ENCODE measurements at regions not wholly inside any gene's neighbourhood (a gene's known extent, or its start where the extent isn't known, plus 50 kb on each side); places are given as distances from the start of the nearest gene placed in this dataset.

GRCh38 chr3:86162521-86162920, 828.4 kb downstream of the VGLL3 start:
- no peaks in the 10 kb centered on the region for H3K27me3 ChIP-seq (ENCODE audit: control insufficient read depth, insufficient read depth, low read length)
- H3K4me1 ChIP-seq (ENCODE audit: control insufficient read depth, insufficient read depth, low read length), result no peaks in the 10 kb centered on the region
- 100% methylated on average over 1 of the region's 1 CpG for WGBS (ENCODE audit: insufficient coverage, low lambda C conversion rate)
- H3K9me3 ChIP-seq (ENCODE audit: control insufficient read depth, low read depth, low read length), result no peaks in the 10 kb centered on the region
- no peak for DNase-seq
- no peaks in the 10 kb centered on the region for H3K36me3 ChIP-seq (ENCODE audit: control insufficient read depth, insufficient read depth, low read length)
- H3K27ac ChIP-seq (ENCODE audit: low read length), result no peak overlapping the region
- no peak overlapping the region for H3K4me3 ChIP-seq (ENCODE audit: low read length)

- WGBS (ENCODE audit: insufficient coverage, low lambda C conversion rate), result 49% methylated on average over 5 of the region's 7 CpGs
- DNase-seq, result no peak
- Histone ChIP-seq H3K27me3 (ENCODE audit: control insufficient read depth, insufficient read depth, low read length) (no peaks in the 10 kb centered on the region), H3K4me3 (ENCODE audit: low read length) (no peak overlapping the region), H3K36me3 (ENCODE audit: control insufficient read depth, insufficient read depth, low read length) (no peaks in the 10 kb centered on the region), H3K4me1 (ENCODE audit: control insufficient read depth, insufficient read depth, low read length) (no peaks in the 10 kb centered on the region), H3K9me3 (ENCODE audit: control insufficient read depth, low read depth, low read length) (no peaks in the 10 kb centered on the region), H3K27ac (ENCODE audit: low read length) (no peak overlapping the region)
Observed at GRCh38 chr3:86161493-86161892, 829.5 kb downstream of the VGLL3 start.

DNA sequence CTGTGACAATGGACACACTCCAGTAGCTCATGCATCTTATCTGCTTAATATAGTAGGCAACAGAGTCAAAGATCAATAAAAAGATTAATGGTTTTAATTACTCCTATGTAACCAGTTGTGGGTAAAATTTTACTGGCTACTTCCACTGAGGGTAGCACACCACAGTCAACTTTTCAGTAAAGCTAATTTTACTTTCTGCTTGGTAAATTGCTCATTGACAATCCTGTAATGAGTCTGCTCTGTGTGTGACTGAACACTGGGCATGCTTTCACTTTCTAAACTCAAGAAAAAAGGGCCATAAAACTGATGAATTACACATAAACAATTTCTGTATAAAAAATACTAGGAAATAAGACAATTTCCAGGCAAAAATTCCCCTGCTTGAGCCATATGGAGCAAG, 838.3 kb downstream of the VGLL3 start:
- no peaks in the 10 kb centered on the region for H3K36me3 ChIP-seq (ENCODE audit: control insufficient read depth, insufficient read depth, low read length)
- H3K9me3 ChIP-seq (ENCODE audit: control insufficient read depth, low read depth, low read length), result no peaks in the 10 kb centered on the region
- no peaks in the 10 kb centered on the region for H3K4me1 ChIP-seq (ENCODE audit: control insufficient read depth, insufficient read depth, low read length)
- no peak overlapping the region for H3K27ac ChIP-seq (ENCODE audit: low read length)
- no peak overlapping the region for H3K4me3 ChIP-seq (ENCODE audit: low read length)
- no peaks in the 10 kb centered on the region for H3K27me3 ChIP-seq (ENCODE audit: control insufficient read depth, insufficient read depth, low read length)
- DNase-seq, result no peak

DNA sequence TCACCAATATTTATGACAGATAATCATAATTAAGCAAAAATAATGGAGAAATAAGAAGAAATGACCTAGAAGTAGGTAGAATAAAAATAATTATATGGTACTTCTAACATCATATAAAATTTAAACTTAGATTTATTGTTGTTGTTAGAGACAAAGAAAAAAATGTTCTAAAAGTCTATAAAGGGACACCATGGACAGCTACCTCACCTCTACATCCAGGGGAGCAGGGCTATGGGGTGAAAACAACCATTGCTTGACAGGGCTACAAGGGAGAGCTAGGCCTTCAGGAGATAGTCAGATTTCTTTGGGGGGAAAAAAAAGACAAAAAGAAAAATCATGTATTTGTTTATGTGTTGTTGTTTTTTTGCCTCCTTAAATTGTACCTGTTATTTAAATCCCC, 841.9 kb downstream of the VGLL3 start:
- no peak for DNase-seq
- H3K9me3 ChIP-seq (ENCODE audit: control insufficient read depth, low read depth, low read length), result no peaks in the 10 kb centered on the region
- H3K4me3 ChIP-seq (ENCODE audit: low read length), result no peak overlapping the region
- no peak overlapping the region for H3K27ac ChIP-seq (ENCODE audit: low read length)
- no peaks in the 10 kb centered on the region for H3K4me1 ChIP-seq (ENCODE audit: control insufficient read depth, insufficient read depth, low read length)
- H3K27me3 ChIP-seq (ENCODE audit: control insufficient read depth, insufficient read depth, low read length), result no peaks in the 10 kb centered on the region
- no peaks in the 10 kb centered on the region for H3K36me3 ChIP-seq (ENCODE audit: control insufficient read depth, insufficient read depth, low read length)

DNA sequence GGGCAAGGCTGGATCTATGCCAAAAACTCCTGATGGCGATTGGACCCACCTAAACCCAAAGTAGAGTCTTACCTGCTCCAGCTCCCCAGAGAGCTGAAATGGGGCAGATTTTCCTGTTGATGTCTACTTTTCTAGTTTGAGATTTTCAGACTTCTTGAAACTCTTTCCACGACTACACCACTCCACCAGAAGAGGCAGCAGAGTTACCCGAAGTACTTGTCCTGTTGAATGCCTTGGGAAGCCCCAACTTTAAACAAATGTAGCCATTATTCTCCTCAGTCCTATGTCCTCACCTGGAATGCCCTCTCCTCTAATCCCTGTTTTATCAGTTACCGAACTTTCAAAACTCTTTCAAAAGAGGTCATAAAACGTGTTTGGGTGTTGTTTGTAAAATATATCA, 843.8 kb downstream of the VGLL3 start:
- Histone ChIP-seq H3K27ac (ENCODE audit: low read length) (no peak overlapping the region), H3K9me3 (ENCODE audit: control insufficient read depth, low read depth, low read length) (no peaks in the 10 kb centered on the region), H3K4me3 (ENCODE audit: low read length) (no peak overlapping the region), H3K27me3 (ENCODE audit: control insufficient read depth, insufficient read depth, low read length) (no peaks in the 10 kb centered on the region), H3K4me1 (ENCODE audit: control insufficient read depth, insufficient read depth, low read length) (no peaks in the 10 kb centered on the region), H3K36me3 (ENCODE audit: control insufficient read depth, insufficient read depth, low read length) (no peaks in the 10 kb centered on the region)
- DNase-seq, result no peak
- WGBS (ENCODE audit: insufficient coverage, low lambda C conversion rate), result no CpG with 5 or more reads among the region's 5 CpGs

- DNase-seq, result no peak
- Histone ChIP-seq H3K27ac (ENCODE audit: low read length) (no peak overlapping the region), H3K4me3 (ENCODE audit: low read length) (no peak overlapping the region), H3K36me3 (ENCODE audit: control insufficient read depth, insufficient read depth, low read length) (no peaks in the 10 kb centered on the region), H3K4me1 (ENCODE audit: control insufficient read depth, insufficient read depth, low read length) (no peaks in the 10 kb centered on the region), H3K27me3 (ENCODE audit: control insufficient read depth, insufficient read depth, low read length) (no peaks in the 10 kb centered on the region), H3K9me3 (ENCODE audit: control insufficient read depth, low read depth, low read length) (no peaks in the 10 kb centered on the region)
- WGBS (ENCODE audit: insufficient coverage, low lambda C conversion rate), result 25% methylated on average over 2 of the region's 5 CpGs
Observed at GRCh38 chr3:86126552-86126951, 864.4 kb downstream of the VGLL3 start.
